Muscle of leg (tissue), 3 donors: ENCODE measurements at regions not wholly inside any gene's neighbourhood (a gene's known extent, or its start where the extent isn't known, plus 50 kb on each side); places are given as distances from the start of the nearest gene placed in this dataset.

ENCODE experiments used
- DNase-seq: peaks from one replicate; pipeline ENCODE4 v3.0.0; 2013
- H3K27ac ChIP-seq: one replicate; pipeline ENCODE4 v1.5.1; 2013; ENCODE audit warnings: mild to moderate bottlenecking, low read length, control low read depth
- H3K27me3 ChIP-seq: one replicate; pipeline ENCODE4 v1.6.1; 2013; ENCODE audit warnings: low read length; ENCODE audit not compliant: control insufficient read depth, insufficient read depth
- H3K36me3 ChIP-seq: one replicate; pipeline ENCODE4 v1.6.1; 2013; ENCODE audit warnings: low read length; ENCODE audit not compliant: control insufficient read depth, insufficient read depth
- H3K4me1 ChIP-seq: one replicate; pipeline ENCODE4 v1.6.1; 2013; ENCODE audit warnings: low read length; ENCODE audit not compliant: control insufficient read depth, insufficient read depth
- H3K4me3 ChIP-seq: one replicate; pipeline ENCODE4 v1.5.1; 2013; ENCODE audit warnings: low read length, control low read depth
- H3K9me3 ChIP-seq: replicated peaks from 2 replicates; pipeline ENCODE4 v1.6.1; 2013; ENCODE audit warnings: low read depth, low read length; ENCODE audit not compliant: control insufficient read depth
- WGBS: methylation state at CpG from one replicate; pipeline ENCODE4 v1.1.5; 2013; ENCODE audit warnings: missing lambda C conversion rate; ENCODE audit not compliant: insufficient coverage; 5-methylcytosine and 5-hydroxymethylcytosine counted together

GRCh38 chr10:131006458-131007256 is 304.9 kb downstream of the TCERG1L start:
- Histone ChIP-seq H3K4me3 (no peak overlapping the region), H3K27ac (no peak overlapping the region), H3K4me1 (peaks cover 19% of the 10 kb centered on the region), H3K36me3 (no peaks in the 10 kb centered on the region), H3K27me3 (peaks cover 2% of the 10 kb centered on the region), H3K9me3 (no peaks in the 10 kb centered on the region)
- DNase-seq, result no peak
- 92% methylated on average over 5 of the region's 10 CpGs for WGBS

- no peaks in the 10 kb centered on the region for H3K9me3 ChIP-seq
- no CpG with 5 or more reads among the region's 5 CpGs for WGBS
Observed at GRCh38 chr10:131009791-131010190, 301.7 kb downstream of the TCERG1L start.

GRCh38 chr10:131010965-131011575 is 300.5 kb downstream of the TCERG1L start:
- 94% methylated on average over 5 of the region's 11 CpGs for WGBS
- no peak for DNase-seq
- H3K4me1 ChIP-seq, result no peaks in the 10 kb centered on the region
- no peak overlapping the region for H3K27ac ChIP-seq
- no peaks in the 10 kb centered on the region for H3K9me3 ChIP-seq
- no peak overlapping the region for H3K4me3 ChIP-seq
- no peaks in the 10 kb centered on the region for H3K36me3 ChIP-seq
- peaks cover 3% of the 10 kb centered on the region for H3K27me3 ChIP-seq

More at GRCh38 chr10:131009791-131010190, 301.7 kb downstream of the TCERG1L start:
- H3K36me3 ChIP-seq, result no peaks in the 10 kb centered on the region
- no peaks in the 10 kb centered on the region for H3K4me1 ChIP-seq
- no peak overlapping the region for H3K27ac ChIP-seq
- no peak overlapping the region for H3K4me3 ChIP-seq
- H3K27me3 ChIP-seq, result no peaks in the 10 kb centered on the region
- DNase-seq, result no peak

GRCh38 chr10:131011936-131012640 is 299.4 kb downstream of the TCERG1L start:
- peaks cover 3% of the 10 kb centered on the region for H3K27me3 ChIP-seq
- H3K36me3 ChIP-seq, result no peaks in the 10 kb centered on the region
- DNase-seq, result no peak
- WGBS, result 74% methylated on average over 9 of the region's 10 CpGs
- no peaks in the 10 kb centered on the region for H3K9me3 ChIP-seq
- H3K4me1 ChIP-seq, result no peaks in the 10 kb centered on the region
- H3K4me3 ChIP-seq, result no peak overlapping the region
- no peak overlapping the region for H3K27ac ChIP-seq

GRCh38 chr10:131012641-131012985 is 298.9 kb downstream of the TCERG1L start:
- no peaks in the 10 kb centered on the region for H3K9me3 ChIP-seq
- H3K36me3 ChIP-seq, result no peaks in the 10 kb centered on the region
- H3K27me3 ChIP-seq, result peaks cover 3% of the 10 kb centered on the region
- H3K27ac ChIP-seq, result no peak overlapping the region
- H3K4me3 ChIP-seq, result no peak overlapping the region
- no peak for DNase-seq
- H3K4me1 ChIP-seq, result no peaks in the 10 kb centered on the region
- WGBS, result 83% methylated on average over 5 of the region's 5 CpGs

GRCh38 chr10:131013281-131013912 is 298.1 kb downstream of the TCERG1L start:
- DNase-seq, result no peak
- WGBS, result 75% methylated on average over 4 of the region's 17 CpGs
- H3K27ac ChIP-seq, result no peak overlapping the region
- H3K36me3 ChIP-seq, result no peaks in the 10 kb centered on the region
- no peaks in the 10 kb centered on the region for H3K9me3 ChIP-seq
- no peak overlapping the region for H3K4me3 ChIP-seq
- peaks cover 5% of the 10 kb centered on the region for H3K27me3 ChIP-seq
- H3K4me1 ChIP-seq, result no peaks in the 10 kb centered on the region

- peaks cover 8% of the 10 kb centered on the region for H3K27me3 ChIP-seq
- H3K4me3 ChIP-seq, result no peak overlapping the region
- no peaks in the 10 kb centered on the region for H3K9me3 ChIP-seq
- H3K27ac ChIP-seq, result no peak overlapping the region
- no peak for DNase-seq
- no peaks in the 10 kb centered on the region for H3K4me1 ChIP-seq
- WGBS, result no CpG with 5 or more reads among the region's 3 CpGs
- H3K36me3 ChIP-seq, result no peaks in the 10 kb centered on the region
Observed at GRCh38 chr10:131014271-131014670, 297.2 kb downstream of the TCERG1L start.

GRCh38 chr10:131015271-131015670 is 296.2 kb downstream of the TCERG1L start:
- no peaks in the 10 kb centered on the region for H3K9me3 ChIP-seq
- no peaks in the 10 kb centered on the region for H3K36me3 ChIP-seq
- no peak overlapping the region for H3K27ac ChIP-seq
- H3K4me3 ChIP-seq, result no peak overlapping the region
- no peak for DNase-seq
- 78% methylated on average over 9 of the region's 9 CpGs for WGBS
- peaks cover 12% of the 10 kb centered on the region for H3K27me3 ChIP-seq
- no peaks in the 10 kb centered on the region for H3K4me1 ChIP-seq

- 77% methylated on average over 4 of the region's 7 CpGs for WGBS
- Histone ChIP-seq H3K27ac (no peak overlapping the region), H3K36me3 (no peaks in the 10 kb centered on the region), H3K4me1 (peaks cover 2% of the 10 kb centered on the region), H3K9me3 (no peaks in the 10 kb centered on the region), H3K27me3 (peaks cover 12% of the 10 kb centered on the region), H3K4me3 (no peak overlapping the region)
- DNase-seq, result no peak
Observed at GRCh38 chr10:131016556-131016955, 295.0 kb downstream of the TCERG1L start.
